ENCODE measurements at regions not wholly inside any gene's neighbourhood (a gene's known extent, or its start where the extent isn't known, plus 50 kb on each side); places are given as distances from the start of the nearest gene placed in this dataset.

DNA sequence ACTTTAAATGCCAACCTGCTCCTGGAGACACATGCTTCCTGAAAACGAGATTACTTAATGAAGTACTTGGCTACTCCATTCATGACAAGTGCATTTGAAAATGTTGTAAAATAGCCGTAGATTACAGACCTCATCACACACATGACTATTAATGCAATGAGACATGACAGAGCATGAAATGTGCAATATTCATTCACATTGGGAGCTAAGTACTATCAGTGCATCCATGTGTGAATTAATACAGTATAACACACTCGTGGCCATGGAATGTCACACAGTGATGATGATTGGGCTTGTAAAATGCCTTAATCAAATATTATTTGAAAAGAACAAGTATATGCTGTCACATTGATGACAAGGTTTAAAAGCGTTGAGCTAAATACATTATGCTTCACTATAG lies 407.0 kb downstream of the AMY1C start:
- WGBS, 2 donors: 66 to 70% methylated on average over 4 of the region's 4 CpGs
- TF ChIP-seq, protein P1, sequence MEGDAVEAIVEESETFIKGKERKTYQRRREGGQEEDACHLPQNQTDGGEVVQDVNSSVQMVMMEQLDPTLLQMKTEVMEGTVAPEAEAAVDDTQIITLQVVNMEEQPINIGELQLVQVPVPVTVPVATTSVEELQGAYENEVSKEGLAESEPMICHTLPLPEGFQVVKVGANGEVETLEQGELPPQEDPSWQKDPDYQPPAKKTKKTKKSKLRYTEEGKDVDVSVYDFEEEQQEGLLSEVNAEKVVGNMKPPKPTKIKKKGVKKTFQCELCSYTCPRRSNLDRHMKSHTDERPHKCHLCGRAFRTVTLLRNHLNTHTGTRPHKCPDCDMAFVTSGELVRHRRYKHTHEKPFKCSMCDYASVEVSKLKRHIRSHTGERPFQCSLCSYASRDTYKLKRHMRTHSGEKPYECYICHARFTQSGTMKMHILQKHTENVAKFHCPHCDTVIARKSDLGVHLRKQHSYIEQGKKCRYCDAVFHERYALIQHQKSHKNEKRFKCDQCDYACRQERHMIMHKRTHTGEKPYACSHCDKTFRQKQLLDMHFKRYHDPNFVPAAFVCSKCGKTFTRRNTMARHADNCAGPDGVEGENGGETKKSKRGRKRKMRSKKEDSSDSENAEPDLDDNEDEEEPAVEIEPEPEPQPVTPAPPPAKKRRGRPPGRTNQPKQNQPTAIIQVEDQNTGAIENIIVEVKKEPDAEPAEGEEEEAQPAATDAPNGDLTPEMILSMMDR (IDR thresholded peaks at IDR 0.05): no peak
- TF ChIP-seq POLR2A (IDR thresholded peaks at IDR 0.05) (no peak), POLR2AphosphoS5 (IDR thresholded peaks at IDR 0.05) (no peak), EP300 (IDR thresholded peaks at IDR 0.05) (no peak)
- ATAC-seq (ENCODE audit: low FRiP score in 2 of 2): no peak

DNA sequence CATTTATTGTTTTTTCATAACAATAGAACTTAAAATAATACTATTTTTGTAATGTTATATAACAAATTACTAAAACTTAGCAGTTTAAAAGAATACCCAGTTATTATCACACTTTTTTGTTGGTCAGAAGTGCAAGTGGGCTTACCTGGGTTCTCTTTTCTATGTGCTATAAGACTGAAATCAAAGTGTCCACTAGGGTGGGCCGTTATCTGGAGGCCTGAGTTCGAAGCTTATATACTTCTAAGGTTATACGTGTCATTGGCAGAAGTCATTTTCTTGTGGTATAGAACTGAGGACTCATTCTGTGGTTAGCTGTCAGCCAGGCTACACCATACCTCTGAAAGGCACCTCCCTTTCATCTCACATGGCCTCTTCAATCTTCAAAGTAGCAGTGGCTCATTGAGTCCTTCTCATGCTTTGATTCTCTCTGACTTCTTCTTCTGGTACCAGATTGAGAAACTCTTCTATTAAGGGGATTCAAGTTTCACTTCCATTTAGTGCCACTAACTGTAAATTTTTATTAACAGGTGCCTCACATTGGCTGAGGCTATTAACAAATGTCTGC lies 414.3 kb downstream of the AMY1C start:
- H3K4me1 ChIP-seq: no peaks in the 10 kb centered on the region
- no peak overlapping the region for H3K27ac ChIP-seq
- ATAC-seq (ENCODE audit: low FRiP score in 2 of 2) (no peak), DNase-seq (no peak)
- no peaks in the 10 kb centered on the region for H3K27me3 ChIP-seq
- H3K36me3 ChIP-seq: no peaks in the 10 kb centered on the region
- TF ChIP-seq POLR2A (IDR thresholded peaks at IDR 0.05): no peak
- TF ChIP-seq, protein P1 (IDR thresholded peaks at IDR 0.05): no peak
- TF ChIP-seq POLR2AphosphoS5 (IDR thresholded peaks at IDR 0.05): no peak
- no peak for TF ChIP-seq EP300 (IDR thresholded peaks at IDR 0.05)
- H3K9me3 ChIP-seq: no peaks in the 10 kb centered on the region
- 70 to 86% methylated on average over 3 of the region's 3 CpGs for WGBS, 2 donors
- H3K4me3 ChIP-seq: no peak overlapping the region

More for the DNA sequence above, 407.0 kb downstream of the AMY1C start:
- Histone ChIP-seq H3K4me3 (no peak overlapping the region), H3K9me3 (no peaks in the 10 kb centered on the region), H3K27me3 (no peaks in the 10 kb centered on the region), H3K27ac (no peak overlapping the region), H3K36me3 (no peaks in the 10 kb centered on the region), H3K4me1 (no peaks in the 10 kb centered on the region)
- DNase-seq: no peak

DNA sequence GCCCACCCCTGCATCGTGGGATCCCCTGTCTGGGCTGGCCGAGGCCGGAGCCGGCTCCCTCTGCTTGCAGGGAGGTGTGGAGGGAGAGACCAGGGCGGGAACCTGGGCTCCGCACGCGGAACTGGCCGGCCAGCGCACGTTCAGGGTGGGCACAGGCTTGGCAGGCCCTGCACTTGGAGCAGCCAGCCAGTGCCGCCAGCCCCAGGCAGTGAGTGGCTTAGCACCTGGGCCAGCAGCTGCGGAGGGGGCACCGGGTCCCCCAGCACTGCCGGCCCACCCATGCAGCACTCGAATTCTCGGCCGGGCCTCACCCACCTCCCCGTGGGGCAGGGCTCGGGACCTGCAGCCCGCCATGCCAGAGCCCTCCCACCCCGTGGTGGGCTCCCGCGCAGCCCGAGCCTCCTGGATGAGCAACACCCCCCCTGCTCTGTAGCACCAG lies 422.6 kb downstream of the AMY1C start:
- Histone ChIP-seq H3K27me3 (no peaks in the 10 kb centered on the region), H3K9me3 (peaks cover 0 to 10% (median 3%) of the 10 kb centered on the region in 4 donors), H3K27ac (no peak overlapping the region), H3K4me3 (no peak overlapping the region), H3K4me1 (no peaks in the 10 kb centered on the region), H3K36me3 (no peaks in the 10 kb centered on the region)
- TF ChIP-seq, protein P1 (IDR thresholded peaks at IDR 0.05): no peak
- TF ChIP-seq POLR2A (IDR thresholded peaks at IDR 0.05): no peak
- no peak for TF ChIP-seq POLR2AphosphoS5 (IDR thresholded peaks at IDR 0.05)
- no peak for TF ChIP-seq EP300 (IDR thresholded peaks at IDR 0.05)
- DNase-seq: peak in 1 of 2 donors; percentile 80
- no peak for ATAC-seq (ENCODE audit: low FRiP score in 2 of 2)
- WGBS, 2 donors: 94% methylated on average over 20 of the region's 25 CpGs; no CpG with 5 or more reads in 1 of the 2 donors

DNA sequence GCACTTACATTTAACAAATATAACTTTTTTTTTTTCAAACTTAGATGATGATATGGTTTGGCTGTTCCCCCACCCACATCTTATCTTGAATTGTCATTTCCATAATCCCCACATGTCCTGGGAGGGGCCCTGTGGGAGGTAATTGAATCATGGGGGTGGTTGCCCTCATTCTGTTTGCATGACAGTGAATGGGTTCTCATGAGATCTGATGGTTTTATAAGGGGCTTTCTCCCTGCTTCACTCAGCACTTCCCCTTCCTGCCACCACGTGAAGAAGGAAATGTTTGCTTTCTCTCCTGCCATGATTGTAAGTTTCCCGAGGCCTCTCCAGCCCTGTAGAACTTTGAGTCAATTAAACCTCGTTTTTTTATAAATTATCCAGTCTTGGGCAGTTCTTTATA lies 432.6 kb downstream of the AMY1C start:
- no peak overlapping the region for H3K27ac ChIP-seq

More for the DNA sequence above, 432.6 kb downstream of the AMY1C start:
- no peaks in the 10 kb centered on the region for H3K4me1 ChIP-seq
- H3K4me3 ChIP-seq: no peak overlapping the region
- DNase-seq: no peak
- TF ChIP-seq EP300 (IDR thresholded peaks at IDR 0.05): no peak
- TF ChIP-seq POLR2A (IDR thresholded peaks at IDR 0.05): no peak
- TF ChIP-seq, protein P1 (IDR thresholded peaks at IDR 0.05): no peak
- TF ChIP-seq POLR2AphosphoS5 (IDR thresholded peaks at IDR 0.05): no peak
- H3K27me3 ChIP-seq: no peaks in the 10 kb centered on the region
- no peaks in the 10 kb centered on the region for H3K9me3 ChIP-seq
- 24 to 31% methylated on average over 3 of the region's 3 CpGs for WGBS, 2 donors
- no peak for ATAC-seq (ENCODE audit: low FRiP score in 2 of 2)
- no peaks in the 10 kb centered on the region for H3K36me3 ChIP-seq
